ENCODE measurements at regions not wholly inside any gene's neighbourhood (a gene's known extent, or its start where the extent isn't known, plus 50 kb on each side); places are given as distances from the start of the nearest gene placed in this dataset.

GRCh38 chr6:167573461-167574215, 248.8 kb downstream of the TTLL2 start:
- no peak for FAIRE-seq
- CTCF ChIA-PET: interaction anchor here (0.6 kb wide), 1 partner anchor 8 kb away, joined by 4 read pairs; no protein-coding TSS in a partner anchor
- Histone ChIP-seq H3K4me3 (no peak overlapping the region), H3K4me1 (no peaks in the 10 kb centered on the region), H3K9me3 (no peaks in the 10 kb centered on the region), H3K27ac (no peak overlapping the region), H3K4me2 (no peak overlapping the region)
- ATAC-seq: no peak
- TF ChIP-seq MAFK (IDR thresholded peaks at IDR 0.05; ENCODE audit: partially characterized antibody) (no peak), POLR2A (IDR thresholded peaks at IDR 0.05; ENCODE audit: low read length) (no peak)
- WGBS (ENCODE audit: missing lambda C conversion rate): 42% methylated on average over 10 of the region's 16 CpGs
- POLR2A ChIA-PET: no interaction called here
- DNase-seq (ENCODE audit: low read depth in 1 of 2, low spot score in 1 of 2): no peak

- Histone ChIP-seq H3K9me3 (no peaks in the 10 kb centered on the region), H3K27ac (no peak overlapping the region), H3K4me1 (no peaks in the 10 kb centered on the region), H3K4me2 (no peak overlapping the region), H3K4me3 (no peak overlapping the region)
- DNase-seq (ENCODE audit: low read depth in 1 of 2, low spot score in 1 of 2) (no peak), FAIRE-seq (no peak), ATAC-seq (no peak)
- CTCF ChIA-PET: no interaction called here
- 85% methylated on average over 21 of the region's 29 CpGs for WGBS (ENCODE audit: missing lambda C conversion rate)
- POLR2A ChIA-PET: no interaction called here
- TF ChIP-seq CBX2 (IDR thresholded peaks at IDR 0.05; ENCODE audit: borderline replicate concordance, low read depth) (no peak), TP53 (CRISPR knock-in tag; IDR thresholded peaks at IDR 0.05) (no peak), HOXB13 (CRISPR knock-in tag; IDR thresholded peaks at IDR 0.05; ENCODE audit: low read depth) (no peak), BCL3 (IDR thresholded peaks at IDR 0.05) (no peak), POLR2AphosphoS2 (conservative IDR thresholded peaks at IDR 0.05; ENCODE audit: low read length) (no peak), PHF8 (IDR thresholded peaks at IDR 0.05; ENCODE audit: borderline replicate concordance, low read depth) (no peak), JUN (IDR thresholded peaks at IDR 0.05) (no peak), E2F6 (IDR thresholded peaks at IDR 0.05; ENCODE audit: borderline replicate concordance, low read depth) (no peak)
Observed at GRCh38 chr6:167574431-167575151, 249.7 kb downstream of the TTLL2 start.

GRCh38 chr6:167575158-167575696, 250.3 kb downstream of the TTLL2 start:
- DNase-seq (ENCODE audit: low read depth in 1 of 2, low spot score in 1 of 2) (no peak), ATAC-seq (no peak), FAIRE-seq (no peak)
- CTCF ChIA-PET: no interaction called here
- H3K4me2 ChIP-seq: no peak overlapping the region
- no peak overlapping the region for H3K27ac ChIP-seq
- TF ChIP-seq ESRRA (IDR thresholded peaks at IDR 0.05; ENCODE audit: borderline replicate concordance, low read length) (no peak), REST (IDR thresholded peaks at IDR 0.05) (no peak), JUN (IDR thresholded peaks at IDR 0.05) (no peak), BHLHE40 (IDR thresholded peaks at IDR 0.05; ENCODE audit: low read depth, low read length) (no peak), NPAS2 (CRISPR knock-in tag; IDR thresholded peaks at IDR 0.05; ENCODE audit: borderline replicate concordance) (no peak), NFE2L2 (conservative IDR thresholded peaks at IDR 0.05; ENCODE audit: low read length) (no peak)
- POLR2A ChIA-PET: no interaction called here
- no peaks in the 10 kb centered on the region for H3K4me1 ChIP-seq
- 85% methylated on average over 12 of the region's 23 CpGs for WGBS (ENCODE audit: missing lambda C conversion rate)
- no peaks in the 10 kb centered on the region for H3K9me3 ChIP-seq
- H3K4me3 ChIP-seq: no peak overlapping the region

Measured in A549 (cell line).